ENCODE measurements at regions not wholly inside any gene's neighbourhood (a gene's known extent, or its start where the extent isn't known, plus 50 kb on each side); places are given as distances from the start of the nearest gene placed in this dataset.

DNA sequence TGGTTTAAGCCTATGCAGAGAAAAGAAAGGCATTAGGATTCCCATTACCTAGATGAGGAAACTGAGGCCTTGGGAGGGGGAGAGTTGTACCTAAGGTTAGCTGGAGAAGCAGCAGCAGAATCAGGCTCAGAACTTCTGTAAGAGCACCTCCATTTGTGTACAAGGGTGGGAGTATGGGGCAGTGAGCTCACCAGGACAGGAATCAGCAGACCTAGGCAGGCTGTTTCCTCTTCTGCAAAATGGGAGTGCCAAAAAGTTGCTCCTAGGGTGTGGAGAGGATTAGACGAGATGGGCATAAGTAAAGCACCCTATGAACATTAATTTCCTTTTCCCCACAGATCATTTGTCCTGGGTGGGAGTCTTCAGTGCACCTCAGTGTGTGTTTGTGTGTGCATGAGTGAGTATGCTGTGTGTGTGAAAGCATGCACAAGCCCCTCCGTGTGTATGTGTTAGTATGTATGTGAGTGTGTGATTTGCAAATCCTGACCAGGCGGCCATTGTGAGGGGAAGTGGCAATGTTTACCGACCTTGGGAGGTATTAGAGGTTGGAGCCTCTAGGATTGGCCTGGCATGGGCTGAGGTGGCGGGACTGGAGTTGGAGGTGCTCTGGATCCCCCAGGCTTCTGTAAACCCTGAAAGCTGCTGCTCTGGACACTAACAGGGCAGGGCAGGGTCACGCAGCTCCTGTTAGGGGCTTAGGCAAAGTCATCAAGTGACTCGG, 78.8 kb downstream of the VEGFA start:
- H4K20me1 ChIP-seq (ENCODE audit: insufficient read depth), result no peaks in the 10 kb centered on the region

DNA sequence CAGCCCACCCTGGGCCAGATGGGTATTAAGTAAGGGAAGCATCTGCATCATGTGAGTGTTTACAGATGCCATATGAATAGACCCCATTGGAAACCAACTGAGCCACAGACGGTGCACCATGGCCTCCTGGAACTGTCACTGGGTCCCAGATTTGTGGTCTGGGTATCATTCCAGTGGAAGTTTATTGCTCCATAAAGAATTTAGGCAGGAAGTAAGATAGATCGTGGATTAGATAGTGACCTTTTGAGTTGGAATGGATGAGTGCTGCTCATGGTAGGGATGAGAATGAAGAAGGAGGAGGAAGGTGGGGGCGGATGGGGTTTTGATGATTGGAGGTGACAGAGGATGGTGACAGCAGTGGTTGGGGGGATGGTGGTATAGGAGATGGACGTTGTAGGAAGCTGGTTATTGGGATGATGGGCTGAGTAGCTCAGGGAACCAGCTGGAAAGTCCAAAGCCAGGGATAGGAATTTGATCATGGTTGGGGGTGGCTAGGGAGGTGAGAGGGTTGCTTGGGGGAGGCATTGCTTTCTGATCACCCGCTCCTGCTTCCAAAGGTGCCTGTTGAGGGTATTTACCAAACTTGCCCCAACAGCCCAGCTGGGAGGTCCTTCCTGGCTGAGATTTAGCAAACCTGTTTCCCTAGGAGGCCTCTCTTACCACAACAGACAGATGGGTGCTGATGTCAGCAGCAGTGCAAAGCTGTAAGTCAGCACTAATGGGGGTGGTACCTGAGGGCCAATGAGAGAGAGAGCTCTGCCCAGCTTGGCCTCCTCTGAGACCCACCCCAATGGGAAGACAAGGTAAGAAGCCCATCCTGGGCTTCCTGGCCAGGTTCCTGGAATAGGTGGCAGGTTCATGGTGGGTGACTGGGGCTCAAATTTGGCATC, 78.0 kb downstream of the VEGFA start:
- no TSS peak for BruUV-seq (replicated peaks)
- Histone ChIP-seq H3K79me2 (ENCODE audit: insufficient read depth, low read length) (no peaks in the 10 kb centered on the region), H4K20me1 (ENCODE audit: insufficient read depth) (no peaks in the 10 kb centered on the region), H3K4me1 (ENCODE audit: control insufficient read depth in 1 of 2, insufficient read depth in 2 of 2, low read length in 2 of 2) (no peaks in the 10 kb centered on the region), H3K9me2 (ENCODE audit: insufficient read depth) (no peaks in the 10 kb centered on the region), H3K36me3 (ENCODE audit: control insufficient read depth in 1 of 2, insufficient read depth in 2 of 2, low read length in 2 of 2) (no peaks in the 10 kb centered on the region), H3K27me3 (ENCODE audit: insufficient read depth, low read length) (no peaks in the 10 kb centered on the region), H3K4me2 (ENCODE audit: low read length) (no peak overlapping the region), H3K9ac (ENCODE audit: low read length) (no peak overlapping the region), H3K9me3 (ENCODE audit: control insufficient read depth in 1 of 2, insufficient read depth in 1 of 2, low read depth in 1 of 2, low read length in 2 of 2) (no peaks in the 10 kb centered on the region), H2AFZ (ENCODE audit: low read depth, low read length, poor library complexity, severe bottlenecking) (no peak overlapping the region), H3K4me3 (replicated peaks in 1 of 2; ENCODE audit: low read depth in 1 of 2, low read length in 2 of 2) (no peak overlapping the region), H3K27ac (ENCODE audit: low read depth, low read length) (no peak overlapping the region)
- RAD21 ChIA-PET (ENCODE audit: low non-redundant PET in 1 of 2, low total read pairs in 2 of 2, uncharacterized antibody in 2 of 2, unreplicated experiment in 2 of 2), result no interaction called here
- TF ChIP-seq, protein P1, sequence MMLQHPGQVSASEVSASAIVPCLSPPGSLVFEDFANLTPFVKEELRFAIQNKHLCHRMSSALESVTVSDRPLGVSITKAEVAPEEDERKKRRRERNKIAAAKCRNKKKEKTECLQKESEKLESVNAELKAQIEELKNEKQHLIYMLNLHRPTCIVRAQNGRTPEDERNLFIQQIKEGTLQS (IDR thresholded peaks at IDR 0.05), result no peak
- TF ChIP-seq POLR2AphosphoS5 (IDR thresholded peaks at IDR 0.05; ENCODE audit: low read depth, low read length), result no peak
- ATAC-seq (no peak), DNase-seq (ENCODE audit: low read depth, low spot score) (no peak)
- intact Hi-C loops (cut with micrococcal nuclease), result no loop called here
- CTCF ChIA-PET, result interaction anchor here (0.9 kb wide), 1 partner anchor 78 kb away, joined by 3 read pairs; the partner anchor contains the start of gene VEGFA
- POLR2A ChIA-PET, result no interaction called here

More for the DNA sequence above, 78.8 kb downstream of the VEGFA start:
- no TSS peak for BruUV-seq (replicated peaks)
- ChIA-PET RAD21 (ENCODE audit: low non-redundant PET in 1 of 2, low total read pairs in 2 of 2, uncharacterized antibody in 2 of 2, unreplicated experiment in 2 of 2) (no interaction called here), CTCF (interaction anchor here (0.9 kb wide), 1 partner anchor 79 kb away, joined by 3 read pairs; the partner anchor contains the start of gene VEGFA), POLR2A (no interaction called here)
- intact Hi-C loops (cut with micrococcal nuclease), result no loop called here
- ATAC-seq (no peak), DNase-seq (ENCODE audit: low read depth, low spot score) (no peak)
- no peak overlapping the region for H2AFZ ChIP-seq (ENCODE audit: low read depth, low read length, poor library complexity, severe bottlenecking)
- no peaks in the 10 kb centered on the region for H3K9me2 ChIP-seq (ENCODE audit: insufficient read depth)
- no peak overlapping the region for H3K9ac ChIP-seq (ENCODE audit: low read length)
- no peak overlapping the region for H3K4me2 ChIP-seq (ENCODE audit: low read length)
- no peaks in the 10 kb centered on the region for H3K9me3 ChIP-seq (ENCODE audit: control insufficient read depth in 1 of 2, insufficient read depth in 1 of 2, low read depth in 1 of 2, low read length in 2 of 2)
- no peaks in the 10 kb centered on the region for H3K79me2 ChIP-seq (ENCODE audit: insufficient read depth, low read length)
- H3K27ac ChIP-seq (ENCODE audit: low read depth, low read length), result no peak overlapping the region
- no peaks in the 10 kb centered on the region for H3K27me3 ChIP-seq (ENCODE audit: insufficient read depth, low read length)
- H3K36me3 ChIP-seq (ENCODE audit: control insufficient read depth in 1 of 2, insufficient read depth in 2 of 2, low read length in 2 of 2), result no peaks in the 10 kb centered on the region
- H3K4me3 ChIP-seq (replicated peaks in 1 of 2; ENCODE audit: low read depth in 1 of 2, low read length in 2 of 2), result no peak overlapping the region
- no peaks in the 10 kb centered on the region for H3K4me1 ChIP-seq (ENCODE audit: control insufficient read depth in 1 of 2, insufficient read depth in 2 of 2, low read length in 2 of 2)
- TF ChIP-seq ZNF274 (IDR thresholded peaks at IDR 0.05; ENCODE audit: low read depth, low read length), result no peak
- no peak for TF ChIP-seq EZH2phosphoT487 (IDR thresholded peaks at IDR 0.05; ENCODE audit: borderline replicate concordance)
- TF ChIP-seq CBX3 (IDR thresholded peaks at IDR 0.05; ENCODE audit: low read depth), result no peak
- TF ChIP-seq POLR2AphosphoS5 (IDR thresholded peaks at IDR 0.05; ENCODE audit: low read depth, low read length), result no peak
- no peak for TF ChIP-seq SRF (IDR thresholded peaks at IDR 0.05; ENCODE audit: low read depth)
- TF ChIP-seq, protein P2, sequence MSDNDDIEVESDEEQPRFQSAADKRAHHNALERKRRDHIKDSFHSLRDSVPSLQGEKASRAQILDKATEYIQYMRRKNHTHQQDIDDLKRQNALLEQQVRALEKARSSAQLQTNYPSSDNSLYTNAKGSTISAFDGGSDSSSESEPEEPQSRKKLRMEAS (IDR thresholded peaks at IDR 0.05), result no peak
- TF ChIP-seq EZH2 (IDR thresholded peaks at IDR 0.05), result no peak
- no peak for TF ChIP-seq RAD21 (IDR thresholded peaks at IDR 0.05; ENCODE audit: low read depth)
- no peak for TF ChIP-seq CEBPB (IDR thresholded peaks at IDR 0.05; ENCODE audit: low read depth)
- no peak for TF ChIP-seq YY1 (IDR thresholded peaks at IDR 0.05; ENCODE audit: extremely low read depth, insufficient replicate concordance, low read depth, low read length)
- no peak for TF ChIP-seq EGR1 (IDR thresholded peaks at IDR 0.05; ENCODE audit: low read depth)
- TF ChIP-seq SIN3A (IDR thresholded peaks at IDR 0.05; ENCODE audit: low read depth), result no peak

All from HCT116 (cell line).